CD4-positive, alpha-beta T cell (primary cell): ENCODE measurements at regions not wholly inside any gene's neighbourhood (a gene's known extent, or its start where the extent isn't known, plus 50 kb on each side); places are given as distances from the start of the nearest gene placed in this dataset.

Experiments used
- ATAC-seq: fragments of 200-7000 bp; cut with Tn5 transposase; one replicate; pipeline ENCODE4 v1.10.0; 2022; ENCODE audit warnings: mild to moderate bottlenecking; ENCODE audit not compliant: poor library complexity
- CTCF ChIA-PET: fragments of 350-600 bp; sonication (Branson Sonifier 250); formaldehyde crosslinking; loops from one replicate; lab custom pipeline; 2021; ENCODE audit warnings: antibody characterized with exemption, inconsistent platforms; lab: Charles Lee
- POLR2A ChIA-PET: fragments of 350-600 bp; sonication (Branson Sonifier 250); formaldehyde crosslinking; loops from one replicate; lab custom pipeline; 2021; ENCODE audit warnings: antibody characterized with exemption, inconsistent platforms; lab: Charles Lee
- DNase-seq, 14 experiments: peaks; one replicate each; pipeline ENCODE4 v3.0.0-alpha.2; 2013 to 2020; ENCODE audit warnings: mixed read lengths in 2 of 14
- H3K27ac ChIP-seq, 2 donors: one replicate each; pipeline versions ENCODE4 v1.5.1 to v1.7.0; 2013; ENCODE audit warnings: low read length in 2 of 2, low read depth in 1 of 2, mild to moderate bottlenecking in 1 of 2
- H3K27me3 ChIP-seq, 2 experiments: 1 replicate in 1 of 2; 2 replicates in 1 of 2; pipeline versions ENCODE4 v1.6.1 to v1.7.0; 2013; ENCODE audit warnings: low read length in 2 of 2, control low read depth in 1 of 2, mild to moderate bottlenecking in 1 of 2, moderate library complexity in 1 of 2; ENCODE audit not compliant: insufficient read depth in 2 of 2, control insufficient read depth in 1 of 2
- H3K36me3 ChIP-seq: one replicate; pipeline ENCODE4 v1.6.1; 2013; ENCODE audit warnings: low read length, control low read depth; ENCODE audit not compliant: insufficient read depth
- H3K4me1 ChIP-seq: one replicate; pipeline ENCODE4 v1.6.1; 2013; ENCODE audit warnings: low read length, control low read depth; ENCODE audit not compliant: insufficient read depth
- H3K4me3 ChIP-seq: one replicate; pipeline ENCODE4 v1.5.1; 2013; ENCODE audit warnings: mild to moderate bottlenecking, low read length, moderate library complexity
- H3K9me3 ChIP-seq, 2 experiments: 1 replicate in 1 of 2; 2 replicates in 1 of 2; pipeline versions ENCODE4 v1.6.1 to v1.7.0; 2013; ENCODE audit warnings: low read length in 2 of 2, mild to moderate bottlenecking in 2 of 2, control low read depth in 1 of 2, moderate library complexity in 1 of 2; ENCODE audit not compliant: control insufficient read depth in 1 of 2, insufficient read depth in 1 of 2
- H3K27ac Mint-ChIP-seq: one replicate; pipeline ENCODE4 v1.8.0; 2020; ENCODE audit warnings: mixed read lengths
- H3K27me3 Mint-ChIP-seq: one replicate; pipeline ENCODE4 v1.8.0; 2021; ENCODE audit warnings: mixed read lengths
- H3K36me3 Mint-ChIP-seq: one replicate; pipeline ENCODE4 v1.8.0; 2021; ENCODE audit warnings: low read depth, mixed read lengths
- H3K4me1 Mint-ChIP-seq: one replicate; pipeline ENCODE4 v1.8.0; 2021; ENCODE audit warnings: low read depth, mixed read lengths
- H3K4me3 Mint-ChIP-seq: one replicate; pipeline ENCODE4 v1.8.0; 2020; ENCODE audit warnings: mild to moderate bottlenecking, mixed read lengths
- H3K9me3 Mint-ChIP-seq: one replicate; pipeline ENCODE4 v1.8.0; 2020; ENCODE audit warnings: mixed read lengths
- CTCF ChIP-seq: fragments of 200-600 bp; IDR thresholded peaks from one replicate; pipeline ENCODE4 v1.8.0; 2022; ENCODE audit warnings: antibody characterized with exemption, mild to moderate bottlenecking
- intact Hi-C, 2 experiments: fragments of 100-400 bp; cut with DNase I in 1 of 2; cut with micrococcal nuclease in 1 of 2; formaldehyde crosslinking; loops; one replicate each; pipeline versions ENCODE4 v1.15.1 to v1.9.0; 2023 to 2025; cut with DNase I, micrococcal nuclease

- Mint-ChIP-seq H3K36me3 (no peaks in the 10 kb centered on the region), H3K4me1 (no peaks in the 10 kb centered on the region), H3K27me3 (no peaks in the 10 kb centered on the region), H3K9me3 (no peaks in the 10 kb centered on the region), H3K4me3 (no peak overlapping the region), H3K27ac (no peak overlapping the region)
- no peaks in the 10 kb centered on the region for H3K27me3 ChIP-seq
- H3K9me3 ChIP-seq: no peaks in the 10 kb centered on the region
- H3K4me1 ChIP-seq: no peaks in the 10 kb centered on the region
- H3K4me3 ChIP-seq: no peak overlapping the region
- ChIA-PET POLR2A (no interaction called here), CTCF (no interaction called here)
- intact Hi-C loops: no loop called here
- no peak for TF ChIP-seq CTCF
- no peak for ATAC-seq
- H3K27ac ChIP-seq: no peak overlapping the region
- DNase-seq: no peak
- no peaks in the 10 kb centered on the region for H3K36me3 ChIP-seq
Observed at GRCh38 chr14:61638595-61639387, 56.5 kb upstream of the HIF1A start.

- H3K9me3 Mint-ChIP-seq: no peaks in the 10 kb centered on the region
- ChIA-PET POLR2A (no interaction called here), CTCF (no interaction called here)
- no peak overlapping the region for H3K27ac Mint-ChIP-seq
- no peak overlapping the region for H3K27ac ChIP-seq
- peaks cover 11% of the 10 kb centered on the region for H3K4me1 Mint-ChIP-seq
- H3K4me3 ChIP-seq: no peak overlapping the region
- no peak overlapping the region for H3K4me3 Mint-ChIP-seq
- no peaks in the 10 kb centered on the region for H3K27me3 ChIP-seq
- no peaks in the 10 kb centered on the region for H3K4me1 ChIP-seq
- H3K27me3 Mint-ChIP-seq: no peaks in the 10 kb centered on the region
- no peak for TF ChIP-seq CTCF
- no peaks in the 10 kb centered on the region for H3K36me3 Mint-ChIP-seq
- DNase-seq: no peak
- H3K9me3 ChIP-seq: no peaks in the 10 kb centered on the region
- no peaks in the 10 kb centered on the region for H3K36me3 ChIP-seq
- intact Hi-C loops: loop anchor here in 1 of 2 experiments (5.0 kb wide), 1 partner anchor 63 kb away; no protein-coding TSS in a partner anchor
- no peak for ATAC-seq
Observed at GRCh38 chr14:61640158-61641136, 54.9 kb upstream of the HIF1A start.

- intact Hi-C loops: loop anchor here in 1 of 2 experiments (5.0 kb wide), 1 partner anchor 65 kb away; no protein-coding TSS in a partner anchor
- no peaks in the 10 kb centered on the region for H3K9me3 Mint-ChIP-seq
- no peak overlapping the region for H3K4me3 Mint-ChIP-seq
- H3K27ac ChIP-seq: no peak overlapping the region
- ATAC-seq (no peak), DNase-seq (no peak)
- H3K36me3 Mint-ChIP-seq: no peaks in the 10 kb centered on the region
- ChIA-PET CTCF (no interaction called here), POLR2A (no interaction called here)
- no peaks in the 10 kb centered on the region for H3K27me3 ChIP-seq
- no peak for TF ChIP-seq CTCF
- no peaks in the 10 kb centered on the region for H3K9me3 ChIP-seq
- no peaks in the 10 kb centered on the region for H3K4me1 ChIP-seq
- H3K4me3 ChIP-seq: no peak overlapping the region
- no peaks in the 10 kb centered on the region for H3K36me3 ChIP-seq
- H3K4me1 Mint-ChIP-seq: peaks cover 15% of the 10 kb centered on the region
- no peak overlapping the region for H3K27ac Mint-ChIP-seq
- H3K27me3 Mint-ChIP-seq: no peaks in the 10 kb centered on the region
Observed at GRCh38 chr14:61641914-61642613, 53.2 kb upstream of the HIF1A start.
